HL-60 (cell line): ENCODE measurements at regions not wholly inside any gene's neighbourhood (a gene's known extent, or its start where the extent isn't known, plus 50 kb on each side); places are given as distances from the start of the nearest gene placed in this dataset.

Experiments
- DNase-seq, 2 experiments: peaks; one replicate each; pipeline ENCODE4 v3.0.0-alpha.2; 2010 to 2020; ENCODE audit warnings: low read depth in 1 of 2, low spot score in 1 of 2
- H3K27ac ChIP-seq: fragments of 250-450 bp; sonication (Bioruptor Pico); replicated peaks from 2 replicates; pipeline ENCODE4 v1.5.1; 2020; ENCODE audit warnings: mild to moderate bottlenecking, moderate library complexity
- H3K27me3 ChIP-seq: fragments of 250-450 bp; sonication (Bioruptor Pico); 2 replicates; pipeline ENCODE4 v1.5.1; 2021; ENCODE audit warnings: mild to moderate bottlenecking, moderate library complexity; ENCODE audit not compliant: insufficient read depth, poor library complexity, severe bottlenecking
- H3K4me3 ChIP-seq: replicated peaks from 2 replicates; pipeline ENCODE4 v1.5.1; 2011; ENCODE audit warnings: mild to moderate bottlenecking, control low read depth, low read length; ENCODE audit not compliant: insufficient read depth
- GABPA ChIP-seq: IDR thresholded peaks from 2 replicates; pipeline ENCODE4 v1.6.1; 2012; ENCODE audit warnings: low read depth
- POLR2AphosphoS5 ChIP-seq: IDR thresholded peaks from 2 replicates; pipeline ENCODE4 v1.6.1; 2012; ENCODE audit warnings: low read depth
- REST ChIP-seq: IDR thresholded peaks from 2 replicates; pipeline ENCODE4 v1.6.1; 2012; ENCODE audit warnings: low read depth; ENCODE audit not compliant: insufficient replicate concordance
- SPI1 ChIP-seq: IDR thresholded peaks from 2 replicates; pipeline ENCODE4 v1.6.1; 2012; ENCODE audit warnings: low read depth, mild to moderate bottlenecking, borderline replicate concordance
- TF ChIP-seq, protein P1 (sequence below): IDR thresholded peaks from one replicate; pipeline ENCODE4 v1.5.1; 2011; ENCODE audit warnings: low read length, control low read depth, inconsistent platforms; ENCODE audit not compliant: insufficient read depth

- Histone ChIP-seq H3K27ac (no peak overlapping the region), H3K4me3 (no peak overlapping the region), H3K27me3 (no peaks in the 10 kb centered on the region)
- TF ChIP-seq, protein P1, sequence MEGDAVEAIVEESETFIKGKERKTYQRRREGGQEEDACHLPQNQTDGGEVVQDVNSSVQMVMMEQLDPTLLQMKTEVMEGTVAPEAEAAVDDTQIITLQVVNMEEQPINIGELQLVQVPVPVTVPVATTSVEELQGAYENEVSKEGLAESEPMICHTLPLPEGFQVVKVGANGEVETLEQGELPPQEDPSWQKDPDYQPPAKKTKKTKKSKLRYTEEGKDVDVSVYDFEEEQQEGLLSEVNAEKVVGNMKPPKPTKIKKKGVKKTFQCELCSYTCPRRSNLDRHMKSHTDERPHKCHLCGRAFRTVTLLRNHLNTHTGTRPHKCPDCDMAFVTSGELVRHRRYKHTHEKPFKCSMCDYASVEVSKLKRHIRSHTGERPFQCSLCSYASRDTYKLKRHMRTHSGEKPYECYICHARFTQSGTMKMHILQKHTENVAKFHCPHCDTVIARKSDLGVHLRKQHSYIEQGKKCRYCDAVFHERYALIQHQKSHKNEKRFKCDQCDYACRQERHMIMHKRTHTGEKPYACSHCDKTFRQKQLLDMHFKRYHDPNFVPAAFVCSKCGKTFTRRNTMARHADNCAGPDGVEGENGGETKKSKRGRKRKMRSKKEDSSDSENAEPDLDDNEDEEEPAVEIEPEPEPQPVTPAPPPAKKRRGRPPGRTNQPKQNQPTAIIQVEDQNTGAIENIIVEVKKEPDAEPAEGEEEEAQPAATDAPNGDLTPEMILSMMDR = no peak
- no peak for TF ChIP-seq SPI1
- TF ChIP-seq POLR2AphosphoS5 = no peak
- no peak for TF ChIP-seq GABPA
- TF ChIP-seq REST = no peak
- no peak for DNase-seq
Observed at GRCh38 chr13:74820809-74821208, 661.2 kb downstream of the TBC1D4 start.

DNA sequence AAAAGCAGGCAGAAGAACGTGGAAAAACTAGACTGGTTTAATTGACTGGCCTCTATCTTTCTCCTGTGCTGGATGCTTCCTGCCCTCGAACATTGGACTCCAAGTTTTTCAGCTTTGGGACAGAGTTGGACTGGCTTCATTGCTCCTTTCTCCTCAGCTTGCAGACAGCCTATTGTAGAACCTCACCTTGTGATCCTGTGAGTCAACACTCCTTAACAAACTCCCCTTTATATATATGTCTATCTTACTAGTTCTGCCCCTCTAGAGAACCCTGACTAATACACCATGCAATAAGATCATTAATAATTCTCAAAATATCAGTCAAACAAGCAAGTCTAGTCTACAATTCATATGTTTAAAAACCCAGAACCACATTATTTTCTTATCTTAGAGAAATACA, 662.4 kb downstream of the TBC1D4 start:
- Histone ChIP-seq H3K4me3 (no peak overlapping the region), H3K27ac (no peak overlapping the region), H3K27me3 (no peaks in the 10 kb centered on the region)
- TF ChIP-seq POLR2AphosphoS5 = no peak
- TF ChIP-seq REST = no peak
- TF ChIP-seq, protein P1 = no peak
- TF ChIP-seq SPI1 = no peak
- no peak for TF ChIP-seq GABPA
- no peak for DNase-seq

GRCh38 chr13:74816737-74817136, 665.2 kb downstream of the TBC1D4 start:
- TF ChIP-seq GABPA = no peak
- Histone ChIP-seq H3K4me3 (no peak overlapping the region), H3K27ac (no peak overlapping the region), H3K27me3 (no peaks in the 10 kb centered on the region)
- no peak for DNase-seq

DNA sequence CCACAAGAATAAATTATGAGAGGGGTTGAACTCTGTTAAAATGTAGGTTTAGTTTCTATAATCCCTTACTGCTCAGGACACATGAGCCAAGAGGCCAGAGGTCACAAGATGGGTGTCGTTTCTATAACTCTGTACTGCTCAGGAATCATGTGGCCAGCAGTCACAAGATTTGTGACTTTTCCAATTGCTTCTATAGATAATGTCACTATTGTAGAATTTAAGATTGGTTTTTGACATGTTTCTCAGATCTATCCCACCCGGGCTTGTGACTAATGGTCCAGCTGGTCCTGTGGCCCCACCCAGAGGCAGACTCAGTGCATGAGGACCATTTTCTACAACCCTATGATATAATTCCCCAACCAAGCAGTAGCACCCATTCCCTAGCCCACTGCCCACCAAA, 662.0 kb upstream of the KLF12 start:
- Histone ChIP-seq H3K27me3 (no peaks in the 10 kb centered on the region), H3K4me3 (no peak overlapping the region), H3K27ac (no peak overlapping the region)
- TF ChIP-seq, protein P1 = no peak
- no peak for TF ChIP-seq REST
- TF ChIP-seq POLR2AphosphoS5 = no peak
- no peak for TF ChIP-seq GABPA
- no peak for TF ChIP-seq SPI1
- no peak for DNase-seq
